ENCODE measurements at regions not wholly inside any gene's neighbourhood (a gene's known extent, or its start where the extent isn't known, plus 50 kb on each side); places are given as distances from the start of the nearest gene placed in this dataset.

DNA sequence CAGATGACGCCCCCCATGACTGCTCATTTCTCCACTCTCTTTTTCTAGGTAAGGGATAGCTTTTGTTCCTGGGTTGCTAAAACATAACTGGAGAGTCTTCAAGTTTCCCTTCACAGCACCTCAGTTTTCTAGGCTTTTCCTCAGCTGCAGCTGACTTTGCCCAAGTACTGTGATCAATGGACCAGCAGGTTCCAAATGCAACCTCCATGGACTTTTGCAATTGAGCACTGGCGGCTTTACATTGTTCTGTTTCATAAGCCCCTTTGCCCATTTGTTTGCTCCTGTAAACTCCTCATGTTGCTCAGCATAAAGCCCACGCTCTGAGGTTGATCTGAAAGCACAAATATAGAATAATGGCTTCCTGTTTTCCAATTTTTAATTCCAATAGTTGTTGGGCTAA lies 291.6 kb downstream of the IRS1 start:
- H2AFZ ChIP-seq (ENCODE audit: low read length): no peak overlapping the region
- H3K9ac ChIP-seq (ENCODE audit: low read length): no peak overlapping the region
- no peaks in the 10 kb centered on the region for H3K4me1 ChIP-seq (ENCODE audit: insufficient read depth, low read length, severe bottlenecking)
- TF ChIP-seq EZH2 (IDR thresholded peaks at IDR 0.05; ENCODE audit: borderline replicate concordance, low read length): no peak
- TF ChIP-seq, protein P1, sequence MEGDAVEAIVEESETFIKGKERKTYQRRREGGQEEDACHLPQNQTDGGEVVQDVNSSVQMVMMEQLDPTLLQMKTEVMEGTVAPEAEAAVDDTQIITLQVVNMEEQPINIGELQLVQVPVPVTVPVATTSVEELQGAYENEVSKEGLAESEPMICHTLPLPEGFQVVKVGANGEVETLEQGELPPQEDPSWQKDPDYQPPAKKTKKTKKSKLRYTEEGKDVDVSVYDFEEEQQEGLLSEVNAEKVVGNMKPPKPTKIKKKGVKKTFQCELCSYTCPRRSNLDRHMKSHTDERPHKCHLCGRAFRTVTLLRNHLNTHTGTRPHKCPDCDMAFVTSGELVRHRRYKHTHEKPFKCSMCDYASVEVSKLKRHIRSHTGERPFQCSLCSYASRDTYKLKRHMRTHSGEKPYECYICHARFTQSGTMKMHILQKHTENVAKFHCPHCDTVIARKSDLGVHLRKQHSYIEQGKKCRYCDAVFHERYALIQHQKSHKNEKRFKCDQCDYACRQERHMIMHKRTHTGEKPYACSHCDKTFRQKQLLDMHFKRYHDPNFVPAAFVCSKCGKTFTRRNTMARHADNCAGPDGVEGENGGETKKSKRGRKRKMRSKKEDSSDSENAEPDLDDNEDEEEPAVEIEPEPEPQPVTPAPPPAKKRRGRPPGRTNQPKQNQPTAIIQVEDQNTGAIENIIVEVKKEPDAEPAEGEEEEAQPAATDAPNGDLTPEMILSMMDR (IDR thresholded peaks at IDR 0.05; ENCODE audit: low read length): no peak
- H3K9me2 ChIP-seq (ENCODE audit: low read depth, low read length): no peaks in the 10 kb centered on the region
- H3K27ac ChIP-seq (ENCODE audit: low read depth, low read length, poor library complexity, severe bottlenecking): no peak overlapping the region
- no peaks in the 10 kb centered on the region for H3K79me2 ChIP-seq (ENCODE audit: insufficient read depth, low read length)
- no peaks in the 10 kb centered on the region for H3K9me3 ChIP-seq (ENCODE audit: low read length)
- no peak overlapping the region for H3K4me2 ChIP-seq (ENCODE audit: low read length)
- no peaks in the 10 kb centered on the region for H4K20me1 ChIP-seq (ENCODE audit: insufficient read depth, low read length)
- no peaks in the 10 kb centered on the region for H3F3A ChIP-seq (ENCODE audit: insufficient read depth, low read length)
- H3K27me3 ChIP-seq (ENCODE audit: insufficient read depth, low read length): no peaks in the 10 kb centered on the region
- H3K4me3 ChIP-seq (ENCODE audit: low read depth, low read length, poor library complexity, severe bottlenecking): no peak overlapping the region
- no peaks in the 10 kb centered on the region for H3K36me3 ChIP-seq (ENCODE audit: insufficient read depth, low read length)

DNA sequence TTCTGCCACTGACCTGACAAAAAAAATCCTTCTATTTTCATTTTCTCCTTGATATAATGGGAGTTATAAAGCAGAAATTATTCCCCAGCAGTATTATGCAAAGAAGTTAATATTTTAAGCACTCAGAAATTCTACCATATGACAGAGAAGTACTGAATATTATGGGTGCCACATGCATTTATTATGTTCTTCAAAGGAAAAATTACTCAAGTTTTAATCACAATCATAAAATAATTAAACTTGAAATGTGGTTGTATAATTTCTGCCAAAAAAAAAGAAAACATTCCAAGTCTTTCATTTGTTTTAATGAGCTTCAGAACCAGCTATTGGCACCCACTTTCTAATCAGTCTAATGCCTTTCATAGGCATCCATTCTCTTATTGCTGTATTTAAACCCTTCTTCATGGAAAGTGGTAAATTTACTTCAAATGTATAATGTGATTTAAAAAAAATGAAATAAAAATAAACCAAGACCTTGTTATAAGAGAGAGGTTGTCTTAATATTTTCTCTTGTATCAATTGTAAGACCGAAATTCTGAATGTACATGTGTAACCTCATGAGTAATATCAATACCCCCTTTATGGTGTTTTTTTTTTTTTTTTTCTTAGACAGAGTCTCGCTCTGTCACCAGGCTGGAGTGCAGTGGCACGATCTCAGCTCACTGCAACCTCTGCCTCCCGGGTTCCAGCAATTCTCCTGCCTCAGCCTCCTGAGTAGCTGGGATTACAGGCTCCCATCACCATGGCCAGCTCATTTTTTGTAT lies 302.3 kb downstream of the IRS1 start:
- no peak overlapping the region for H3K27ac ChIP-seq (ENCODE audit: low read depth, low read length, poor library complexity, severe bottlenecking)
- H3K4me2 ChIP-seq (ENCODE audit: low read length): no peak overlapping the region
- no peaks in the 10 kb centered on the region for H3K36me3 ChIP-seq (ENCODE audit: insufficient read depth, low read length)
- H3K4me1 ChIP-seq (ENCODE audit: insufficient read depth, low read length, severe bottlenecking): no peaks in the 10 kb centered on the region
- no peak overlapping the region for H2AFZ ChIP-seq (ENCODE audit: low read length)
- H3K9ac ChIP-seq (ENCODE audit: low read length): no peak overlapping the region
- H4K20me1 ChIP-seq (ENCODE audit: insufficient read depth, low read length): no peaks in the 10 kb centered on the region
- H3K4me3 ChIP-seq (ENCODE audit: low read depth, low read length, poor library complexity, severe bottlenecking): no peak overlapping the region
- no peak for TF ChIP-seq EZH2 (IDR thresholded peaks at IDR 0.05; ENCODE audit: borderline replicate concordance, low read length)
- TF ChIP-seq, protein P1 (IDR thresholded peaks at IDR 0.05; ENCODE audit: low read length): no peak
- H3K79me2 ChIP-seq (ENCODE audit: insufficient read depth, low read length): no peaks in the 10 kb centered on the region
- H3K9me3 ChIP-seq (ENCODE audit: low read length): no peaks in the 10 kb centered on the region
- H3F3A ChIP-seq (ENCODE audit: insufficient read depth, low read length): no peaks in the 10 kb centered on the region
- H3K27me3 ChIP-seq (ENCODE audit: insufficient read depth, low read length): no peaks in the 10 kb centered on the region
- H3K9me2 ChIP-seq (ENCODE audit: low read depth, low read length): no peaks in the 10 kb centered on the region

DNA sequence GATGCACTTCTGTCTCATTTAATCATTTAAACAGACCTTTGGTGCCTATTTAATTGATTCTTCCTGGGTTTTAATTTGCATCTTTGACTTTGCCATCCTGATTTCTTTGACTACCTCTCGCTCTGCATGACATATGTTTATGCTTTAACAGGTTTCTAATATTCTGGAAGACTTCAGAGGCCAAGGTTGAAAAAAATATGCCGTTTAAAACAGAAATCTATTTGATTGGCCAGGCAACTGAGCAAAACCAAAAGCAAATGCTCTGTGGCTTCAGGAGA lies 303.4 kb downstream of the IRS1 start:
- no peak for TF ChIP-seq EZH2 (IDR thresholded peaks at IDR 0.05; ENCODE audit: borderline replicate concordance, low read length)
- TF ChIP-seq, protein P1 (IDR thresholded peaks at IDR 0.05; ENCODE audit: low read length): no peak

More for the DNA sequence above, 303.4 kb downstream of the IRS1 start:
- Histone ChIP-seq H3K9me2 (ENCODE audit: low read depth, low read length) (no peaks in the 10 kb centered on the region), H3K36me3 (ENCODE audit: insufficient read depth, low read length) (no peaks in the 10 kb centered on the region), H3K4me3 (ENCODE audit: low read depth, low read length, poor library complexity, severe bottlenecking) (no peak overlapping the region), H3F3A (ENCODE audit: insufficient read depth, low read length) (no peaks in the 10 kb centered on the region), H4K20me1 (ENCODE audit: insufficient read depth, low read length) (no peaks in the 10 kb centered on the region), H3K4me2 (ENCODE audit: low read length) (no peak overlapping the region), H3K27ac (ENCODE audit: low read depth, low read length, poor library complexity, severe bottlenecking) (no peak overlapping the region), H2AFZ (ENCODE audit: low read length) (no peak overlapping the region), H3K9me3 (ENCODE audit: low read length) (no peaks in the 10 kb centered on the region), H3K27me3 (ENCODE audit: insufficient read depth, low read length) (no peaks in the 10 kb centered on the region), H3K9ac (ENCODE audit: low read length) (no peak overlapping the region), H3K79me2 (ENCODE audit: insufficient read depth, low read length) (no peaks in the 10 kb centered on the region), H3K4me1 (ENCODE audit: insufficient read depth, low read length, severe bottlenecking) (no peaks in the 10 kb centered on the region)

Data from OCI-LY1 (cell line).